SU-DHL-6 (cell line): ENCODE measurements at regions not wholly inside any gene's neighbourhood (a gene's known extent, or its start where the extent isn't known, plus 50 kb on each side); places are given as distances from the start of the nearest gene placed in this dataset.

Source experiments
- CTCF ChIP-seq: fragments of 200-600 bp; sonication (generic); IDR thresholded peaks from one replicate; pipeline ENCODE4 v1.5.1; 2017; ENCODE audit warnings: antibody characterized with exemption, mild to moderate bottlenecking, low read length, moderate library complexity; ENCODE audit not compliant: insufficient read depth, poor library complexity, severe bottlenecking
- EZH2phosphoT487 ChIP-seq: fragments of 200-600 bp; sonication (generic), shearing (Covaris generic); conservative IDR thresholded peaks from 2 replicates; pipeline ENCODE4 v1.6.1; 2018; ENCODE audit warnings: mild to moderate bottlenecking, antibody characterized with exemption, low read length, moderate library complexity, mixed read lengths

DNA sequence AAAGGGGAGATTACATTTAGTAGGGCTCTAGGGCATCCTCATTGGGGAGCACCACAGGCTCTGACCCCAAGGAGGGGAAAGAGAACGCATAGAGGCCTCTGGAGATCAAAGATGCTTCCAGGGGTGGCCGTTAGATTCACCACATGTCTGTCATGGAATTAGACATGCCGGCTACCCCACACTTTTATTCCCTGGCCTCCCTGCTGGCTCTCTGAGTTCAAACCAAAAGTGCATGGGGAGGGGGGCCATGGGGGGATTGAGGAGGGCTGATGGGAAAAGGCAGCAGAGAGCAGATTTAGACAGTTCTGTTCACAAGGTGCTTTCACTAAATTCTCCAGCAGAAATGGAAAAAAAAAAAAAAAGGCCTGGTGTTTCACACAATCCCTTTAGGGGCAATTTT, 64.4 kb upstream of the ZNF521 start:
- TF ChIP-seq CTCF (no peak), EZH2phosphoT487 (no peak)
